Brain microvascular endothelial cell (primary cell): ENCODE measurements at regions not wholly inside any gene's neighbourhood (a gene's known extent, or its start where the extent isn't known, plus 50 kb on each side); places are given as distances from the start of the nearest gene placed in this dataset.

Source experiments
- DNase-seq: peaks from one replicate; pipeline ENCODE4 v3.0.0-alpha.2; 2020
- H3K27ac ChIP-seq: fragments of 250-450 bp; sonication (Bioruptor Pico); 2 replicates; pipeline ENCODE4 v1.5.1; 2020; ENCODE audit warnings: mild to moderate bottlenecking, moderate library complexity
- H3K27me3 ChIP-seq: fragments of 250-450 bp; sonication (Bioruptor Pico); replicated peaks from 2 replicates; pipeline ENCODE4 v1.5.1; 2020; ENCODE audit warnings: mild to moderate bottlenecking
- H3K36me3 ChIP-seq: fragments of 250-450 bp; sonication (Bioruptor Pico); replicated peaks from 2 replicates; pipeline ENCODE4 v1.5.1; 2020; ENCODE audit warnings: mild to moderate bottlenecking
- H3K4me3 ChIP-seq: 2 replicates; pipeline ENCODE4 v1.5.1; 2011; ENCODE audit warnings: low read depth, mild to moderate bottlenecking, control low read depth, low read length, moderate library complexity
- in situ Hi-C: cut with HindIII; loops from 2 replicates; pipeline ENCODE4 v1.10.0; 2017; ENCODE audit warnings: low sequenced_read_pairs, low pct_ligation_motif_present
- TF ChIP-seq, protein P1 (sequence below): IDR thresholded peaks from 2 replicates; pipeline ENCODE4 v1.5.1; 2011; ENCODE audit warnings: low read depth, mild to moderate bottlenecking, moderate library complexity, low read length, control low read depth, inconsistent platforms; ENCODE audit errors: missing control alignments

DNA sequence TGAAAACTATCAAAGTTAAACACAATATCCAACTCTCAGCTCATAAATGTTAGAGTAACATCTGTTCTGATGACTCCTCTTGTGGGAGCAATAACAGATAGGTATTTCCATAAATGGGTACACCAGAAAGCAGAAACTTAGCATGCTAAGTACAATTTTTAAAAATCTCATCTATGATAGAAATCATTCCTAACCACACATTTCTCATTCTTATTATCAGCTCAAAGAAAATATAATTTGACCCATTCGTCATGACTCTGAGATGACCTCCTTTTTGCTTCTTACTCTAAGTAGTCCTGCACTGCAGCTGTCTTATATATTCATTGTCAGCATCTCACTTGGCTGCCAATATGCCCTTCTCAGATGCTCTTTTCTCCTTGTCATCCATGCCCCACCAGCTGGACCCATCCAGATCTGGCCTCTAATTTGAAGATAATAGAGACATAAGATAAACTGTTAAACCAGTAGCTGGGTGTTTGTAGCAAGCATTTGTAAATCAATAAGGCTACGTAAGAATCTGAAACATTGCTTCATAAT, 298.3 kb downstream of the KCNS3 start:
- in situ Hi-C loops = no loop called here
- no peak overlapping the region for H3K4me3 ChIP-seq
- H3K27me3 ChIP-seq = no peaks in the 10 kb centered on the region
- no peak for DNase-seq
- TF ChIP-seq, protein P1, sequence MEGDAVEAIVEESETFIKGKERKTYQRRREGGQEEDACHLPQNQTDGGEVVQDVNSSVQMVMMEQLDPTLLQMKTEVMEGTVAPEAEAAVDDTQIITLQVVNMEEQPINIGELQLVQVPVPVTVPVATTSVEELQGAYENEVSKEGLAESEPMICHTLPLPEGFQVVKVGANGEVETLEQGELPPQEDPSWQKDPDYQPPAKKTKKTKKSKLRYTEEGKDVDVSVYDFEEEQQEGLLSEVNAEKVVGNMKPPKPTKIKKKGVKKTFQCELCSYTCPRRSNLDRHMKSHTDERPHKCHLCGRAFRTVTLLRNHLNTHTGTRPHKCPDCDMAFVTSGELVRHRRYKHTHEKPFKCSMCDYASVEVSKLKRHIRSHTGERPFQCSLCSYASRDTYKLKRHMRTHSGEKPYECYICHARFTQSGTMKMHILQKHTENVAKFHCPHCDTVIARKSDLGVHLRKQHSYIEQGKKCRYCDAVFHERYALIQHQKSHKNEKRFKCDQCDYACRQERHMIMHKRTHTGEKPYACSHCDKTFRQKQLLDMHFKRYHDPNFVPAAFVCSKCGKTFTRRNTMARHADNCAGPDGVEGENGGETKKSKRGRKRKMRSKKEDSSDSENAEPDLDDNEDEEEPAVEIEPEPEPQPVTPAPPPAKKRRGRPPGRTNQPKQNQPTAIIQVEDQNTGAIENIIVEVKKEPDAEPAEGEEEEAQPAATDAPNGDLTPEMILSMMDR = no peak
- no peaks in the 10 kb centered on the region for H3K36me3 ChIP-seq
- no peak overlapping the region for H3K27ac ChIP-seq

DNA sequence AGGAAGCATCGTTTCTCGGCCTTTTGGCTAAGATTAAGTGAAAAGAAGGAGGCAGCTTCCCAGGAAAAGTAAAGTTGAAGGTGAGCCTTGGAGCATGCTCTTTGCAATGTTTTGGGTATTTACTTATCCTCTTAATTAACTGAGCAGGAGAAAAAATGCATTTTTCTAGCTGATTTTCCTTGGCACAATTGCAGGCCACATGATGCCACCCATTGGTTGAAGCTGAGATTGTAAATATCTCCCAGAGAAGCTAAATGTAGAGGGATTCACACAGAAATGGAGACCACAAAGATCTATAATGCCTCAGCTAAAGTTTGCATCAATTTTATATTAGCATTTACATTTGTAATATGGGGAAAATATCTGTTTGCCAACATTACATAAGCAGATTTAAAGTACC, 294.1 kb downstream of the KCNS3 start:
- no peak overlapping the region for H3K27ac ChIP-seq
- TF ChIP-seq, protein P1 = no peak
- H3K4me3 ChIP-seq = no peak overlapping the region
- in situ Hi-C loops = no loop called here
- H3K36me3 ChIP-seq = no peaks in the 10 kb centered on the region
- DNase-seq = no peak
- no peaks in the 10 kb centered on the region for H3K27me3 ChIP-seq

DNA sequence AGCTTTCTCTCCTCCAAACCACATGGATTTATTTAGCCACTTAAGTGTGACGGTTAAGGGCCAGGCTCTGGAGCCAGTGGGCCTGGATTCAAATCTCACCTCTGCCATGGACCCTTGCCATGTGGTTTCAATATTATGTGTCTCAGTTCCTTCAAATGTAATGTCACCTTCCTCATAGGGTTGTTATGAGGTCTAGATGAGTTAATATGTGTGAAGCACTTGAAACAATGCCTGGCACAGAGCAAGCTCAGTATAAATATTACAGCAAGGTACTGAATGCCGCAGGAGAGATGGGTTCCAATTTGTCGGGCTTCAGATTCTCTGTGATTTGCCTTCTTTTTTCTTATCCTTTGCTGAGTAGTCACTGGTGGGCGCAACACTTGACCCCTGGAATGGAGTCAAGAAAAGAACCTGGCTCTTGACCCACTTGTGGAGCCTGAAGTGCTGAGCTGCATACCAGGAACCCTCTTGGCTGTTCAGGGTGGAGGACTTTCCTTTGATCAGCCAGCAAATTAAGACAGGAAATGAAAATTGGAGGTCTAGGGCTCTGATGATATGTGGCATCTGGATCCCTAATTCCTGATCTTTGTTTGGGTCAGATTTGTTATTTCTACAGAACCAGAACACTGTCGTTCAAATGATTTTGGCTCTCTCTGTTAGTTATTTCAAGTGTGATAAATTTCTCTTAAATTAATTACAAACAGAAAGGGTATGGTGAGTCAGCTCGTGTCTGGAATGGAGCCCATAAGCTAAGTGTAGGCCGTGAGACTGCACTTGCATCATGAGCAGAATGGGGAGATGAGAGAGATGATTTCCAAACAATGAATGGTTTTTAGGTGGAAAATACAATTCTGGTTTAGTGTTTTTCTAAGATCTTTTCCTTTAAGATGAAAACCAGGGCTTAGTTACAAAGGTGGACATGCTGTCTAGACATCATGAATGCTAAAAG, 293.0 kb downstream of the KCNS3 start:
- in situ Hi-C loops = no loop called here
- no peak for DNase-seq
- H3K4me3 ChIP-seq = no peak overlapping the region
- H3K27me3 ChIP-seq = no peaks in the 10 kb centered on the region
- no peak overlapping the region for H3K27ac ChIP-seq
- TF ChIP-seq, protein P1 = no peak
- H3K36me3 ChIP-seq = no peaks in the 10 kb centered on the region

DNA sequence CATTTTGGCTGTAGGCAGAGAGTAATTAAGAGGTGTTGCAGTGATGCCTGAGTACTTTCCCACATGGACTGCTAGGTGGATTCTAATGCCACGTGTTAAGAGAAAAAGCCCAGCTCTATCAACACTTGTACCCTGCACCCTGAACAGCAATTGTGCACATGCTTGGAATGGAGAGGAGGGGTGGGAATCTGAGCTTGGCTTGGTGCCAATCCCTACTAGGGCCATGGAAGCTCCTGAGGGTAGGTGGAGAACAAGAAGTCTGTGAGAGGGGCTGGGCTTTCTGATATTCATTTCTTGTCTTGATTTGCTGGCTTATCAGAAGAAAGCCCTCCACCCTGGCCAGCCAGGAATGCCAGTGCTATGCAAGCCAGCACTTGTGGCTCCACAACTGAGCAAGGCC, 292.2 kb downstream of the KCNS3 start:
- TF ChIP-seq, protein P1 = no peak
- no peak overlapping the region for H3K27ac ChIP-seq
- in situ Hi-C loops = no loop called here
- H3K36me3 ChIP-seq = no peaks in the 10 kb centered on the region
- DNase-seq = no peak
- H3K4me3 ChIP-seq = no peak overlapping the region
- H3K27me3 ChIP-seq = no peaks in the 10 kb centered on the region

DNA sequence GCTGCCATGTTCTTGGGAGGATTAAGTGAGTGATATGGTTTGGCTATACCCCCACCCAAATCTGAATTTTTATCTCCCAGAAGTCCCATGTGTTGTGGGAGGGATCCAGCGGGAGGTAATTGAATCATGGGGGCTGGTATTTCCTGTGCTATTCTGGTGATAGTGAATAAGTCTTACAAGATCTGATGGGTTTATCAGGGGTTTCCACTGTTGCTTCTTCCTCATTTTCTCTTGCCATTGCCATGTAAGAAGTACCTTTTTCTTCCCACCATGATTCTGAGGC, 291.4 kb downstream of the KCNS3 start:
- in situ Hi-C loops = no loop called here
- TF ChIP-seq, protein P1 = no peak
- DNase-seq = no peak

More for the DNA sequence above, 291.4 kb downstream of the KCNS3 start:
- H3K27me3 ChIP-seq = no peaks in the 10 kb centered on the region
- H3K27ac ChIP-seq = no peak overlapping the region
- H3K36me3 ChIP-seq = no peaks in the 10 kb centered on the region
- H3K4me3 ChIP-seq = no peak overlapping the region
